Peyer's patch (tissue), 4 donors: ENCODE measurements at regions not wholly inside any gene's neighbourhood (a gene's known extent, or its start where the extent isn't known, plus 50 kb on each side); places are given as distances from the start of the nearest gene placed in this dataset.

Experiments used
- DNase-seq, 3 donors: peaks; one replicate each; pipeline ENCODE4 v3.0.0-alpha.2; 2017 to 2019
- H3K27ac ChIP-seq, 4 donors: fragments of 200-600 bp; sonication (generic); one replicate each; pipeline ENCODE4 v1.5.1; 2016 to 2019
- H3K27me3 ChIP-seq, 2 donors: fragments of 200-600 bp; sonication (generic); one replicate each; pipeline ENCODE4 v1.5.1; 2019
- H3K36me3 ChIP-seq, 3 donors: fragments of 200-600 bp; sonication (generic); one replicate each; pipeline ENCODE4 v1.5.1; 2016 to 2019
- H3K4me1 ChIP-seq, 4 donors: fragments of 200-600 bp; sonication (generic); one replicate each; pipeline ENCODE4 v1.5.1; 2016 to 2019
- H3K4me3 ChIP-seq, 4 donors: fragments of 200-600 bp; sonication (generic); 1 replicate in 3 of 4; 2 replicates in 1 of 4; pipeline ENCODE4 v1.5.1; 2016 to 2019; ENCODE audit warnings: mild to moderate bottlenecking in 1 of 4
- H3K9me3 ChIP-seq, 4 donors: fragments of 200-600 bp; sonication (generic); one replicate each; pipeline ENCODE4 v1.5.1; 2016 to 2019; ENCODE audit warnings: mild to moderate bottlenecking in 1 of 4
- POLR2A ChIP-seq, 2 donors: fragments of 450-650 bp; IDR thresholded peaks; one replicate each; pipeline ENCODE4 v1.5.1; 2017; ENCODE audit warnings: antibody characterized with exemption in 2 of 2, mild to moderate bottlenecking in 2 of 2, moderate library complexity in 2 of 2
- TF ChIP-seq, protein P1 (sequence below), 6 experiments: fragments of 450-650 bp in 4 of 6; fragments of 200-600 bp in 2 of 6; sonication (generic) in 1 of 6; IDR thresholded peaks; one replicate each; pipeline ENCODE4 v1.5.1; 2017 to 2019; ENCODE audit warnings: antibody characterized with exemption in 6 of 6, mild to moderate bottlenecking in 3 of 6, moderate library complexity in 1 of 6

- no peak overlapping the region for H3K27ac ChIP-seq
- TF ChIP-seq POLR2A (IDR thresholded peaks at IDR 0.05), result no peak
- TF ChIP-seq, protein P1, sequence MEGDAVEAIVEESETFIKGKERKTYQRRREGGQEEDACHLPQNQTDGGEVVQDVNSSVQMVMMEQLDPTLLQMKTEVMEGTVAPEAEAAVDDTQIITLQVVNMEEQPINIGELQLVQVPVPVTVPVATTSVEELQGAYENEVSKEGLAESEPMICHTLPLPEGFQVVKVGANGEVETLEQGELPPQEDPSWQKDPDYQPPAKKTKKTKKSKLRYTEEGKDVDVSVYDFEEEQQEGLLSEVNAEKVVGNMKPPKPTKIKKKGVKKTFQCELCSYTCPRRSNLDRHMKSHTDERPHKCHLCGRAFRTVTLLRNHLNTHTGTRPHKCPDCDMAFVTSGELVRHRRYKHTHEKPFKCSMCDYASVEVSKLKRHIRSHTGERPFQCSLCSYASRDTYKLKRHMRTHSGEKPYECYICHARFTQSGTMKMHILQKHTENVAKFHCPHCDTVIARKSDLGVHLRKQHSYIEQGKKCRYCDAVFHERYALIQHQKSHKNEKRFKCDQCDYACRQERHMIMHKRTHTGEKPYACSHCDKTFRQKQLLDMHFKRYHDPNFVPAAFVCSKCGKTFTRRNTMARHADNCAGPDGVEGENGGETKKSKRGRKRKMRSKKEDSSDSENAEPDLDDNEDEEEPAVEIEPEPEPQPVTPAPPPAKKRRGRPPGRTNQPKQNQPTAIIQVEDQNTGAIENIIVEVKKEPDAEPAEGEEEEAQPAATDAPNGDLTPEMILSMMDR (IDR thresholded peaks at IDR 0.05), result no peak
- no peaks in the 10 kb centered on the region for H3K27me3 ChIP-seq
- H3K4me1 ChIP-seq, result no peaks in the 10 kb centered on the region
- no peak for DNase-seq
- no peaks in the 10 kb centered on the region for H3K36me3 ChIP-seq
- no peaks in the 10 kb centered on the region for H3K9me3 ChIP-seq
- no peak overlapping the region for H3K4me3 ChIP-seq
These were observed 207.7 kb downstream of the SREK1 start for GRCh38 chr5:66351813-66352212.

DNA sequence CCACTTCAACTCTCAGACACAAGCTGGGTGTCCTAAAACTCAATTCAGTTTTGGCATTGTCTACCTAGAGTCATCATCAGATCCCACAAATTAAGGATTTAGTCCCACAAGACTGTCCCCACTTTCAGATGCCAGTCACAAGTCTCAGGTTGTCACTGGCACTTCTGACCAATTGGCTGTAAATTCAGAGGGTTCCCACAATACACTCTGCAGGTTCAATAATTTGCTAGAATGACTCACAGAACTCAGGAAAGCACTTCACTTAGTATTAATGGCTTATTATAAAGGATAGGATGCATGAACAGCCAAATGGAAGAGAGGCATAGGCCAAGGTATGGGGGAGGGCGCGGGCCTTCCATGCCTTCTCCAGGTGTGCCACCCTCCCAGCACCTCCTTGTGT is 209.1 kb downstream of the SREK1 start:
- TF ChIP-seq POLR2A (IDR thresholded peaks at IDR 0.05), result no peak
- TF ChIP-seq, protein P1 (IDR thresholded peaks at IDR 0.05), result no peak
- H3K4me3 ChIP-seq, result no peak overlapping the region

DNA sequence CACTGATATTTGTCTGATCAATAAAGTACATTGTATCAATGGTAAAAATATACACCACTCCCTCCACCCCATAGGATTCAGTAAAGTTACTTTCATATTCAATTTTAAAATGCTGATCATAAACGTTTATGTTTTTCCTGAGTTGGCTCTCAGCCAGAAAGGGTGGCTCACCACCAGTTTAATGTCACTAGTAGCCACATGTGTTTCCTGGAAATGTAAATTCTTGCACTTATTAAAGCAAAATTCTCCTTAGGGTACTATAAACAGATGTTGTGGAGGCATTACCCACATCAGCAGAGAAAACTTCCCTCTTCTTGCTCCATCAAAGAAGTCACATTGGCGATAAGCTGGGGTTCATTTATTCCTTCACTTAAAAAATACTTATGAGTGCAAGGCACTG is 210.3 kb downstream of the SREK1 start:
- H3K27ac ChIP-seq, result no peak overlapping the region
- DNase-seq, result no peak
- no peaks in the 10 kb centered on the region for H3K36me3 ChIP-seq
- H3K4me3 ChIP-seq, result no peak overlapping the region
- TF ChIP-seq POLR2A (IDR thresholded peaks at IDR 0.05), result no peak
- TF ChIP-seq, protein P1 (IDR thresholded peaks at IDR 0.05), result no peak
- H3K9me3 ChIP-seq, result no peaks in the 10 kb centered on the region
- H3K27me3 ChIP-seq, result no peaks in the 10 kb centered on the region
- H3K4me1 ChIP-seq, result no peaks in the 10 kb centered on the region

More for the DNA sequence above, 209.1 kb downstream of the SREK1 start:
- H3K36me3 ChIP-seq, result no peaks in the 10 kb centered on the region
- no peaks in the 10 kb centered on the region for H3K4me1 ChIP-seq
- no peak overlapping the region for H3K27ac ChIP-seq
- H3K27me3 ChIP-seq, result no peaks in the 10 kb centered on the region
- DNase-seq, result no peak
- no peaks in the 10 kb centered on the region for H3K9me3 ChIP-seq

DNA sequence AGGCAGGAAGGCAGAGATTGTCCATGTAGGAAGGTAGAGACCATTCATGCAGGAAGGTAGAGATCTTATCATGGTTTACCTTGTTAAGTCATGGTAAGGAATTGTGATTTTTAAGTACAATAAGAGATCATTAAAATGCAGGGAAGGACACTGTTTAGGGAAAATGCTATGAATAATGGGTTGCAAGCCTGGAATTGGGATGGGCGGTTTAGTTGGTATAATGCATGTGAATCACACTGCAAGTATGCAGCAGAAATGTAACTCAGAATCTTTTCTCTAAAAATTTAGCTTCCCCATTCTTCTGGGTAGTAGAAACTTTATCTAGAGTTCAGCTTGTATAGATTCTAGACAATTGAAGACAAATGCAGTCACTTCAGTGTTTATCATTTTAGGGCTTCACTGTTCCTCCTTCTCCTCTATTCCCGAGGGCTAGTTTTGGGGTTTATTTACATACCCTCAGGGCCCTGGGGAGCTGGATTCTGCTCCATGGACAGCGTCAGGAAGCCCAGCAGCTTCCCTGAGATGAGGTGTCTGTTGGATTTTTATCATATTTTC is 212.0 kb downstream of the SREK1 start:
- Histone ChIP-seq H3K27ac (no peak overlapping the region), H3K4me1 (no peaks in the 10 kb centered on the region), H3K27me3 (no peaks in the 10 kb centered on the region), H3K9me3 (no peaks in the 10 kb centered on the region), H3K4me3 (no peak overlapping the region), H3K36me3 (no peaks in the 10 kb centered on the region)
- no peak for DNase-seq
- no peak for TF ChIP-seq POLR2A (IDR thresholded peaks at IDR 0.05)
- TF ChIP-seq, protein P1 (IDR thresholded peaks at IDR 0.05), result no peak

- H3K36me3 ChIP-seq, result no peaks in the 10 kb centered on the region
- TF ChIP-seq POLR2A (IDR thresholded peaks at IDR 0.05), result no peak
- TF ChIP-seq, protein P1 (IDR thresholded peaks at IDR 0.05), result no peak
- no peaks in the 10 kb centered on the region for H3K4me1 ChIP-seq
- no peaks in the 10 kb centered on the region for H3K9me3 ChIP-seq
- H3K4me3 ChIP-seq, result no peak overlapping the region
- no peaks in the 10 kb centered on the region for H3K27me3 ChIP-seq
- H3K27ac ChIP-seq, result no peak overlapping the region
- no peak for DNase-seq
These were observed 214.6 kb downstream of the SREK1 start for GRCh38 chr5:66358741-66359140.

GRCh38 chr5:66361070-66361469 is 217.0 kb downstream of the SREK1 start:
- Histone ChIP-seq H3K4me3 (no peak overlapping the region), H3K27ac (no peak overlapping the region), H3K27me3 (no peaks in the 10 kb centered on the region), H3K4me1 (no peaks in the 10 kb centered on the region), H3K36me3 (no peaks in the 10 kb centered on the region), H3K9me3 (no peaks in the 10 kb centered on the region)
- DNase-seq, result no peak
- TF ChIP-seq, protein P1 (IDR thresholded peaks at IDR 0.05), result no peak
- TF ChIP-seq POLR2A (IDR thresholded peaks at IDR 0.05), result no peak
